Gastroesophageal sphincter (tissue), 4 donors: ENCODE measurements at regions not wholly inside any gene's neighbourhood (a gene's known extent, or its start where the extent isn't known, plus 50 kb on each side); places are given as distances from the start of the nearest gene placed in this dataset.

Experiments
- ATAC-seq: fragments of 150-250 bp; one replicate; pipeline ENCODE4 v1.9.1; 2016; ENCODE audit warnings: mild to moderate bottlenecking, moderate library complexity
- H3K27ac ChIP-seq, 4 donors: fragments of 200-600 bp; sonication (generic) in 3 of 4; 1 replicate in 3 of 4; 2 replicates in 1 of 4; pipeline ENCODE4 v1.5.1; 2016 to 2019
- H3K27me3 ChIP-seq: fragments of 200-600 bp; sonication (generic); one replicate; pipeline ENCODE4 v1.5.1; 2019
- H3K36me3 ChIP-seq, 2 donors: fragments of 200-600 bp; sonication (generic); one replicate each; pipeline ENCODE4 v1.5.1; 2019; ENCODE audit warnings: control low read depth in 1 of 2
- H3K4me1 ChIP-seq, 3 donors: fragments of 200-600 bp; sonication (generic); 1 replicate in 2 of 3; 2 replicates in 1 of 3; pipeline ENCODE4 v1.5.1; 2016 to 2019; ENCODE audit warnings: control low read depth in 2 of 3
- H3K4me3 ChIP-seq, 2 donors: fragments of 200-600 bp; sonication (generic); one replicate each; pipeline ENCODE4 v1.5.1; 2019; ENCODE audit warnings: mild to moderate bottlenecking in 1 of 2, moderate library complexity in 1 of 2
- H3K9me3 ChIP-seq, 3 donors: fragments of 200-600 bp; sonication (generic); one replicate each; pipeline ENCODE4 v1.5.1; 2017 to 2019; ENCODE audit warnings: control low read depth in 2 of 3
- CTCF ChIP-seq, 4 experiments: fragments of 200-600 bp in 2 of 4; fragments of 450-650 bp in 2 of 4; sonication (generic) in 1 of 4; IDR thresholded peaks; one replicate each; pipeline ENCODE4 v1.5.1; 2017 to 2019; ENCODE audit warnings: antibody characterized with exemption in 4 of 4, mild to moderate bottlenecking in 2 of 4, moderate library complexity in 2 of 4
- EP300 ChIP-seq: sonication (generic); formaldehyde crosslinking; IDR thresholded peaks from one replicate; pipeline ENCODE4 v1.6.1; 2017; ENCODE audit warnings: antibody characterized with exemption, mild to moderate bottlenecking
- POLR2A ChIP-seq, 2 donors: fragments of 450-650 bp; IDR thresholded peaks; one replicate each; pipeline ENCODE4 v1.6.1; 2017; ENCODE audit warnings: antibody characterized with exemption in 2 of 2, mild to moderate bottlenecking in 2 of 2, moderate library complexity in 1 of 2
- POLR2AphosphoS5 ChIP-seq: sonication (generic); formaldehyde crosslinking; IDR thresholded peaks from one replicate; pipeline ENCODE4 v1.6.1; 2017; ENCODE audit warnings: antibody characterized with exemption
- WGBS, 2 donors: methylation state at CpG; one replicate each; pipeline ENCODE4 v1.1.5; 2018; ENCODE audit warnings: low coverage in 1 of 2; 5-methylcytosine and 5-hydroxymethylcytosine counted together

DNA sequence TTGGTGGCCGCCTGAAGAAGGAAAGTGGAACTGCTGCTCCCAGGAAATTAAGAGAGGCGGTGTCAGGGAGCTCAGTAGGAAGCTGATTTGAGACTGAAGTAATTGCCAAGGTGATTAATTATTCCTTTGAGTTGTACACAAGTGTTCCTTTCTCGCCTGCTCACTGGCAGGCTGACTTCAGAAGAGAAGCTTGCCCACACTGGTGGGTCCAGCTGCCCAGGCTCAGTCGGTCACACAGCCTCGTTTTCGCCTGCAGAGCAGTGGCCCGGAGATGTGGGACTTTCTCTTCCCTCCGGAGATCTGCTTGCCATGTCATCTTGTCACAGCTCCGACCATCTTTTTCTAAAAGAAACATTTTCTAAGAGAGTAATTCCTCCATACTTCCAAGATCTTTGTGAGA is 478.0 kb downstream of the MCTP2 start:
- H3K4me1 ChIP-seq = peaks cover 0 to 8% (median 0%) of the 10 kb centered on the region in 3 donors
- H3K4me3 ChIP-seq = no peak overlapping the region
- no peaks in the 10 kb centered on the region for H3K9me3 ChIP-seq
- no peaks in the 10 kb centered on the region for H3K27me3 ChIP-seq
- WGBS, 2 donors = 94 to 96% methylated on average over 2 to 5 of the region's 9 CpGs
- H3K36me3 ChIP-seq = no peaks in the 10 kb centered on the region
- no peak for ATAC-seq
- no peak for TF ChIP-seq CTCF (IDR thresholded peaks at IDR 0.05)
- TF ChIP-seq POLR2A (IDR thresholded peaks at IDR 0.05) = no peak
- no peak for TF ChIP-seq EP300
- TF ChIP-seq POLR2AphosphoS5 = no peak
- no peak overlapping the region for H3K27ac ChIP-seq

DNA sequence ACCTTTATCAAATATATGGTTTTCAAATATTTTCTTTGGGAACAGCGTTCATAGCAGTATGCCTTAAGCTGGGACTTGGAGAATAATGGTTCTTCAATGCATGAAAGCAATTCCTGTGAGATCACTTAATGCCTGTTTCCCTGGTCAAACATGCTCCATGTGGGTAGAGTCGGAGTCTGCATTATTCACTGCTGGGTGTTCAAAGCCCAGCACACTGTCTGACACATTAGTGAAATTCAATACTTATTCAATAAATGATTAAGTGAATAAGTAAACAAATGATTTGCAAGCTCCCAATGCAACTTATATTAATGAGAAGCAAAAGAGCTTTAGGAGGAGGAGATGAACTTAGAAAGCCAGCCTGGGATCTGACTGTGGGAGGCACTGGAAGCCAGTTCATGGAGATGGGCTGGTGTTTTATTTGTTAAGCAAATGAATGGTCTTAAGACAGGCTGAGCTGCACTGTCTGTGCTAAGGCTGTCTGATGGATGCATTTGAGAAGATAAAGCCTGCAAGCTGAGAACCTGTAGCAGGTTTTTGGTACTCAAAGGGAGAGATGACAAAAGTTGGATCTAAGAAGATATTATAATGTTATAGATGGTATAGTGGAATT is 490.8 kb downstream of the MCTP2 start:
- Histone ChIP-seq H3K9me3 (no peaks in the 10 kb centered on the region), H3K36me3 (no peaks in the 10 kb centered on the region), H3K4me3 (no peak overlapping the region), H3K27me3 (no peaks in the 10 kb centered on the region), H3K4me1 (no peaks in the 10 kb centered on the region), H3K27ac (no peak overlapping the region)
- TF ChIP-seq EP300 (no peak), CTCF (IDR thresholded peaks at IDR 0.05) (no peak), POLR2AphosphoS5 (no peak), POLR2A (IDR thresholded peaks at IDR 0.05) (no peak)
- 72 to 100% methylated on average over 2 of the region's 2 CpGs for WGBS, 2 donors
- no peak for ATAC-seq

DNA sequence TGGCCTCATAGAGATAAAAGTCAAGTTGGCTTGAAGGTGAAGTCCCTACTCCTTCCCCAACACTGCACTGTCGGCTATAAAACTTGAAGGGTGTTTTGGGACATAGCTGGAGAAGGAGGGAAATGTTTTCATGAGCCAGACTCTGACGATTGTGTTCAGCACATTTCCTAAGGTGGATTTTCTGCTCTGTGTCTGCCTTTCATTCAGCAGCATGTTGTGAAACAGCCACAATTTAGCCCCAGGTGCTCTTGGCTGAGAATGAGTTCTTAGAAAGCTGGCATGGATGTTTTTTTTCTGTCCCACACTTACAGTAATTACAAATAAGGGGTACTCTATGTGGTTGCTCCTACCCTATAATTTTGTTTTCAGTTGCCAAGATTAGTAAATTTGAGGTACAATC is 492.4 kb downstream of the MCTP2 start:
- H3K9me3 ChIP-seq = no peaks in the 10 kb centered on the region
- H3K4me3 ChIP-seq = no peak overlapping the region
- H3K4me1 ChIP-seq = no peaks in the 10 kb centered on the region
- TF ChIP-seq POLR2A (IDR thresholded peaks at IDR 0.05) (no peak), CTCF (IDR thresholded peaks at IDR 0.05) (no peak), EP300 (no peak), POLR2AphosphoS5 (no peak)
- ATAC-seq = no peak
- H3K27ac ChIP-seq = no peak overlapping the region
- 55 to 57% methylated on average over 1 to 2 of the region's 2 CpGs for WGBS, 2 donors
- H3K36me3 ChIP-seq = no peaks in the 10 kb centered on the region
- H3K27me3 ChIP-seq = no peaks in the 10 kb centered on the region

DNA sequence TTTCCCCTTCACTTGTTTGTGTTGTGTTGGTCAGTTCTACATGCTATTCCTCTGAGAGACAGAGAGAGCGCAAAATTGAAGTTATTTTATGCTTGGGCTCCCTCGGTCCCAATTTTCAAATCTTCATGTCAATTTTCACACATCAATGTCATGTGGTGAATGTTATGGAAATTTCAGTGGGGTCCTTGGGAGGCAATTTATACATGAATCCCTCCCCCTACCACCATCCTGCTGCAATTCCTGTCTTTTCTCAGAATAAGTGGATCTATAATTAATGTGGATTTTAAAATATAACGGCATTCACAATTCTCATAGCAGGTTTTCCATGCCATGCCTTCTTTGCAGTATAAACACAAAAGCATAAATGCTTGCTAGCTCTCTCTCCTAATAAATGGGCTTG is 499.9 kb downstream of the MCTP2 start:
- no peaks in the 10 kb centered on the region for H3K36me3 ChIP-seq
- ATAC-seq = no peak
- WGBS, 2 donors = 36 to 75% methylated on average over 2 to 3 of the region's 3 CpGs
- no peaks in the 10 kb centered on the region for H3K4me1 ChIP-seq
- H3K4me3 ChIP-seq = no peak overlapping the region
- TF ChIP-seq POLR2AphosphoS5 = no peak
- TF ChIP-seq CTCF (IDR thresholded peaks at IDR 0.05) = no peak
- TF ChIP-seq POLR2A (IDR thresholded peaks at IDR 0.05) = no peak
- TF ChIP-seq EP300 = no peak
- H3K27me3 ChIP-seq = no peaks in the 10 kb centered on the region
- H3K9me3 ChIP-seq = no peaks in the 10 kb centered on the region
- no peak overlapping the region for H3K27ac ChIP-seq

DNA sequence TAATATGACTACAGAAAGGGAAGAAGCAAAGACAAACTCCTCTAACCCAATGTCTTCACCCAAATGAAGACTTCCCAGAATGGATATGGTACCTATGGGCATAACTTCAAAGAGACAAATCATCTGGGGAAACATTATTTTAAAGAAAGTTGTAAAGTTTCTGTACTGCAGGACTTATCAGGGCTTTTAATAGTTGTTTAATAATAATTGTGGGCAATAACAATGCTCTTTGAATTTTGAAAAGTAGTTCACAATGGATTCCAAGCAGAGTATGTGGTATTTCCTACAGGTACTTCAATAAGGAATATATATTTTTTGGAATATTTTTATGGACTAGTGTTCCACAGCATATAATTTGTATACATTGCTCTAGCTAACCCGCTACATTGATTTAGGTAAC is 503.1 kb downstream of the MCTP2 start:
- 92 to 93% methylated on average over 1 of the region's 1 CpG for WGBS, 2 donors
- TF ChIP-seq EP300 (no peak), POLR2AphosphoS5 (no peak), POLR2A (IDR thresholded peaks at IDR 0.05) (no peak), CTCF (IDR thresholded peaks at IDR 0.05) (no peak)

More for the DNA sequence above, 503.1 kb downstream of the MCTP2 start:
- Histone ChIP-seq H3K9me3 (no peaks in the 10 kb centered on the region), H3K27me3 (no peaks in the 10 kb centered on the region), H3K4me1 (no peaks in the 10 kb centered on the region), H3K27ac (no peak overlapping the region), H3K4me3 (no peak overlapping the region), H3K36me3 (no peaks in the 10 kb centered on the region)
- ATAC-seq = no peak
